ENCODE measurements at regions not wholly inside any gene's neighbourhood (a gene's known extent, or its start where the extent isn't known, plus 50 kb on each side); places are given as distances from the start of the nearest gene placed in this dataset.

- no peak overlapping the region for H3K4me3 ChIP-seq (ENCODE audit: low read length)
- no peaks in the 10 kb centered on the region for H3K27me3 ChIP-seq (ENCODE audit: low read length)
- no peak for DNase-seq
- no TSS peak for BruUV-seq (replicated peaks)
- POLR2A ChIA-PET (ENCODE audit: unreplicated experiment) = no interaction called here
- H3K9me2 ChIP-seq (replicated peaks; ENCODE audit: low read length) = no peaks in the 10 kb centered on the region
- H3K27ac ChIP-seq (ENCODE audit: low read length) = no peak overlapping the region
- no peak overlapping the region for H3K9ac ChIP-seq (ENCODE audit: low read length)
- no peaks in the 10 kb centered on the region for H3K79me2 ChIP-seq (ENCODE audit: low read length)
- H4K20me1 ChIP-seq (ENCODE audit: low read length) = no peaks in the 10 kb centered on the region
- TF ChIP-seq EZH2phosphoT487 (IDR thresholded peaks at IDR 0.05; ENCODE audit: borderline replicate concordance, low read length) (no peak), CTCF (conservative IDR thresholded peaks at IDR 0.05; ENCODE audit: low read depth, low read length) (no peak), EZH2 (IDR thresholded peaks at IDR 0.05; ENCODE audit: low read length, unreplicated experiment) (no peak)
- no peaks in the 10 kb centered on the region for H3K36me3 ChIP-seq (ENCODE audit: low read depth, low read length)
- no peaks in the 10 kb centered on the region for H3K4me1 ChIP-seq (ENCODE audit: insufficient read depth, low read length)
- H3K9me3 ChIP-seq (ENCODE audit: low read length) = no peaks in the 10 kb centered on the region
- ATAC-seq = no peak
- intact Hi-C loops (cut with micrococcal nuclease) = no loop called here
- no peak overlapping the region for H2AFZ ChIP-seq (ENCODE audit: low read length)
- CTCF ChIA-PET = no interaction called here
- no peak overlapping the region for H3K4me2 ChIP-seq (ENCODE audit: low read length)
- H3F3A ChIP-seq (ENCODE audit: low read length, unreplicated experiment) = no peaks in the 10 kb centered on the region
Measured at GRCh38 chr18:53789376-53790247, 434.9 kb downstream of the MBD2 start.

- ATAC-seq (no peak), DNase-seq (no peak)
- Histone ChIP-seq H3K79me2 (ENCODE audit: low read length) (no peaks in the 10 kb centered on the region), H3K9me2 (replicated peaks; ENCODE audit: low read length) (no peaks in the 10 kb centered on the region), H3K27me3 (ENCODE audit: low read length) (no peaks in the 10 kb centered on the region), H3K9me3 (ENCODE audit: low read length) (no peaks in the 10 kb centered on the region), H3K9ac (ENCODE audit: low read length) (no peak overlapping the region), H3K36me3 (ENCODE audit: low read depth, low read length) (no peaks in the 10 kb centered on the region), H3K4me1 (ENCODE audit: insufficient read depth, low read length) (no peaks in the 10 kb centered on the region), H2AFZ (ENCODE audit: low read length) (no peak overlapping the region), H4K20me1 (ENCODE audit: low read length) (no peaks in the 10 kb centered on the region), H3F3A (ENCODE audit: low read length, unreplicated experiment) (no peaks in the 10 kb centered on the region), H3K27ac (ENCODE audit: low read length) (no peak overlapping the region), H3K4me3 (ENCODE audit: low read length) (no peak overlapping the region), H3K4me2 (ENCODE audit: low read length) (no peak overlapping the region)
- TF ChIP-seq EZH2 (IDR thresholded peaks at IDR 0.05; ENCODE audit: low read length, unreplicated experiment) = no peak
- no peak for TF ChIP-seq CTCF (conservative IDR thresholded peaks at IDR 0.05; ENCODE audit: low read depth, low read length)
- TF ChIP-seq EZH2phosphoT487 (IDR thresholded peaks at IDR 0.05; ENCODE audit: borderline replicate concordance, low read length) = no peak
- intact Hi-C loops (cut with micrococcal nuclease) = no loop called here
- CTCF ChIA-PET = no interaction called here
- no TSS peak for BruUV-seq (replicated peaks)
- POLR2A ChIA-PET (ENCODE audit: unreplicated experiment) = no interaction called here
Measured at GRCh38 chr18:53785811-53786210, 438.7 kb downstream of the MBD2 start.

- Histone ChIP-seq H4K20me1 (ENCODE audit: low read length) (no peaks in the 10 kb centered on the region), H2AFZ (ENCODE audit: low read length) (no peak overlapping the region), H3K4me3 (ENCODE audit: low read length) (no peak overlapping the region), H3K9me2 (replicated peaks; ENCODE audit: low read length) (no peaks in the 10 kb centered on the region), H3K36me3 (ENCODE audit: low read depth, low read length) (no peaks in the 10 kb centered on the region), H3K9ac (ENCODE audit: low read length) (no peak overlapping the region), H3K27ac (ENCODE audit: low read length) (no peak overlapping the region), H3F3A (ENCODE audit: low read length, unreplicated experiment) (no peaks in the 10 kb centered on the region), H3K27me3 (ENCODE audit: low read length) (no peaks in the 10 kb centered on the region), H3K79me2 (ENCODE audit: low read length) (no peaks in the 10 kb centered on the region), H3K9me3 (ENCODE audit: low read length) (no peaks in the 10 kb centered on the region), H3K4me1 (ENCODE audit: insufficient read depth, low read length) (no peaks in the 10 kb centered on the region), H3K4me2 (ENCODE audit: low read length) (no peak overlapping the region)
- no TSS peak for BruUV-seq (replicated peaks)
- TF ChIP-seq EZH2 (IDR thresholded peaks at IDR 0.05; ENCODE audit: low read length, unreplicated experiment) (no peak), EZH2phosphoT487 (IDR thresholded peaks at IDR 0.05; ENCODE audit: borderline replicate concordance, low read length) (no peak), CTCF (conservative IDR thresholded peaks at IDR 0.05; ENCODE audit: low read depth, low read length) (no peak)
- DNase-seq = no peak
- ChIA-PET POLR2A (ENCODE audit: unreplicated experiment) (interaction anchor here (0.6 kb wide), 1 partner anchor 12 kb away, joined by 4 read pairs; no protein-coding TSS in a partner anchor), CTCF (no interaction called here)
- intact Hi-C loops (cut with micrococcal nuclease) = no loop called here
- ATAC-seq = no peak
Measured at GRCh38 chr18:53784253-53784652, 440.2 kb downstream of the MBD2 start.

All from PC-3 (cell line).